HepG2 (cell line): ENCODE measurements at regions not wholly inside any gene's neighbourhood (a gene's known extent, or its start where the extent isn't known, plus 50 kb on each side); places are given as distances from the start of the nearest gene placed in this dataset.

Source experiments
- CENPBD1 ChIP-seq: sonication (generic); formaldehyde crosslinking; IDR thresholded peaks from 2 replicates; pipeline ENCODE4 v1.8.0; 2022; ENCODE audit warnings: missing genetic modification reagents, low read depth, mild to moderate bottlenecking, borderline replicate concordance
- GTF3A ChIP-seq: sonication (generic); formaldehyde crosslinking; conservative IDR thresholded peaks from 2 replicates; pipeline ENCODE4 v1.4.0; 2020; ENCODE audit warnings: mild to moderate bottlenecking, missing genetic modification reagents
- HOXD1 ChIP-seq: sonication (generic); formaldehyde crosslinking; IDR thresholded peaks from 2 replicates; pipeline ENCODE4 v1.5.0; 2020; ENCODE audit warnings: missing genetic modification reagents
- ISL2 ChIP-seq: sonication (generic); formaldehyde crosslinking; IDR thresholded peaks from 2 replicates; pipeline ENCODE4 v1.5.0; 2020; ENCODE audit warnings: missing genetic modification reagents
- MTA3 ChIP-seq: sonication (generic); formaldehyde crosslinking; IDR thresholded peaks from 2 replicates; pipeline ENCODE4 v1.4.0; 2020; ENCODE audit warnings: missing genetic modification reagents
- NR2C2 ChIP-seq: sonication (generic); formaldehyde crosslinking; IDR thresholded peaks from 2 replicates; pipeline ENCODE4 v1.4.0; 2020; ENCODE audit warnings: missing genetic modification reagents, mild to moderate bottlenecking, moderate library complexity, borderline replicate concordance
- PHF5A ChIP-seq: IDR thresholded peaks from one replicate; pipeline ENCODE4 v1.6.1; 2018; ENCODE audit warnings: low read depth, missing genetic modification reagents; ENCODE audit not compliant: unreplicated experiment
- SMARCE1 ChIP-seq: fragments of 450-650 bp; IDR thresholded peaks from 2 replicates; pipeline ENCODE4 v1.6.1; 2017; ENCODE audit warnings: borderline replicate concordance
- SP1 ChIP-seq, 2 experiments: fragments of 450-650 bp in 1 of 2; sonication (generic) in 1 of 2; formaldehyde crosslinking in 1 of 2; IDR thresholded peaks; 2 replicates each; pipeline versions ENCODE4 v1.4.0 to v1.6.1; 2016 to 2020; ENCODE audit warnings: missing genetic modification reagents in 1 of 2
- SRY ChIP-seq: sonication (generic); formaldehyde crosslinking; IDR thresholded peaks from 2 replicates; pipeline ENCODE4 v1.8.0; 2022; ENCODE audit warnings: mild to moderate bottlenecking, missing genetic modification reagents
- ZNF766 ChIP-seq: sonication (generic); formaldehyde crosslinking; IDR thresholded peaks from 2 replicates; pipeline ENCODE4 v1.5.0; 2020; ENCODE audit warnings: missing genetic modification reagents, borderline replicate concordance
- ZSCAN25 ChIP-seq: sonication (generic); formaldehyde crosslinking; IDR thresholded peaks from 2 replicates; pipeline ENCODE4 v1.8.0; 2022; ENCODE audit warnings: mild to moderate bottlenecking, missing genetic modification reagents
- TF ChIP-seq, protein P1 (sequence below): IDR thresholded peaks from 2 replicates; pipeline ENCODE4 v1.6.1; 2018; ENCODE audit warnings: missing genetic modification reagents, mild to moderate bottlenecking, missing compliant biosample characterization
- TF ChIP-seq, protein P2 (sequence below): sonication (generic); formaldehyde crosslinking; IDR thresholded peaks from 2 replicates; pipeline ENCODE4 v1.5.0; 2020; ENCODE audit warnings: missing genetic modification reagents
- TF ChIP-seq, protein P3 (sequence below): sonication (generic); formaldehyde crosslinking; IDR thresholded peaks from 2 replicates; pipeline ENCODE4 v1.4.0; 2020; ENCODE audit warnings: mild to moderate bottlenecking, missing genetic modification reagents, borderline replicate concordance

DNA sequence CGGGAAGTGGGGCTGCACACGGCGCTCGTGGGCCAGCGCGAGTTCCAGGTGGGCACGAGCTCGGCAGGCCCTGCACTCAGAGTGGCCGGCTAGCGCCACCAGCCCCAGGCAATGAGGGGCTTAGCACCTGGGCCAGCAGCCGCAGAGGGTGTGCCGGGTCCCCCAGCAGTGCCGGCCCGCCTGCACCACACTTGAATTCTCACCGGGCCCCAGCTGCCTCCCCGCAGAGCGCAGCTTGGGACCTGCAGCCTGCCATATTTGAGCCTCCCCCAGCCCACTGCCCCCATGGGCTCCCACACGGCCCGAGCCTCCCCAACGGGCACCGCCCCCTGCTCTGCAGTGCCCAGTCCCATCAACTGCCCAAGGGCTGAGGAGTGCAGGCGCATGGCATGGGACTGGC lies 87.5 kb downstream of the CHCHD4 start (continued):
- TF ChIP-seq GTF3A (no peak), ZNF766 (CRISPR knock-in tag) (no peak), MTA3 (CRISPR knock-in tag) (no peak), SP1 (IDR thresholded peaks at IDR 0.05) (no peak), SP1 (CRISPR knock-in tag; IDR thresholded peaks at IDR 0.05) (no peak), SRY (CRISPR knock-in tag) (no peak), CENPBD1 (CRISPR knock-in tag) (no peak), ISL2 (no peak), NR2C2 (CRISPR knock-in tag) (no peak), HOXD1 (no peak), PHF5A (CRISPR knock-in tag) (no peak), ZSCAN25 (CRISPR knock-in tag) (no peak), SMARCE1 (no peak)
- TF ChIP-seq, protein P1, sequence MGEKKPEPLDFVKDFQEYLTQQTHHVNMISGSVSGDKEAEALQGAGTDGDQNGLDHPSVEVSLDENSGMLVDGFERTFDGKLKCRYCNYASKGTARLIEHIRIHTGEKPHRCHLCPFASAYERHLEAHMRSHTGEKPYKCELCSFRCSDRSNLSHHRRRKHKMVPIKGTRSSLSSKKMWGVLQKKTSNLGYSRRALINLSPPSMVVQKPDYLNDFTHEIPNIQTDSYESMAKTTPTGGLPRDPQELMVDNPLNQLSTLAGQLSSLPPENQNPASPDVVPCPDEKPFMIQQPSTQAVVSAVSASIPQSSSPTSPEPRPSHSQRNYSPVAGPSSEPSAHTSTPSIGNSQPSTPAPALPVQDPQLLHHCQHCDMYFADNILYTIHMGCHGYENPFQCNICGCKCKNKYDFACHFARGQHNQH, result no peak
- TF ChIP-seq, protein P2, sequence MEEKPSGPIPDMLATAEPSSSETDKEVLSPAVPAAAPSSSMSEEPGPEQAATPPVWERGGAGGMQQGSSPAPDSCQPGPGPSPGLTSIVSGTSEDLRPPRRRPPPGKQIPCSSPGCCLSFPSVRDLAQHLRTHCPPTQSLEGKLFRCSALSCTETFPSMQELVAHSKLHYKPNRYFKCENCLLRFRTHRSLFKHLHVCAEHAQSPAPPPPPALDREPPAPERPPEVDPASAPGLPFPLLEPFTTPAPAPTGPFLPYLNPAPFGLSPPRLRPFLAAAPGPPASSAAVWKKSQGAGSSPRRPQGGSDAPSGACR (CRISPR knock-in tag), result no peak
- TF ChIP-seq, protein P3, sequence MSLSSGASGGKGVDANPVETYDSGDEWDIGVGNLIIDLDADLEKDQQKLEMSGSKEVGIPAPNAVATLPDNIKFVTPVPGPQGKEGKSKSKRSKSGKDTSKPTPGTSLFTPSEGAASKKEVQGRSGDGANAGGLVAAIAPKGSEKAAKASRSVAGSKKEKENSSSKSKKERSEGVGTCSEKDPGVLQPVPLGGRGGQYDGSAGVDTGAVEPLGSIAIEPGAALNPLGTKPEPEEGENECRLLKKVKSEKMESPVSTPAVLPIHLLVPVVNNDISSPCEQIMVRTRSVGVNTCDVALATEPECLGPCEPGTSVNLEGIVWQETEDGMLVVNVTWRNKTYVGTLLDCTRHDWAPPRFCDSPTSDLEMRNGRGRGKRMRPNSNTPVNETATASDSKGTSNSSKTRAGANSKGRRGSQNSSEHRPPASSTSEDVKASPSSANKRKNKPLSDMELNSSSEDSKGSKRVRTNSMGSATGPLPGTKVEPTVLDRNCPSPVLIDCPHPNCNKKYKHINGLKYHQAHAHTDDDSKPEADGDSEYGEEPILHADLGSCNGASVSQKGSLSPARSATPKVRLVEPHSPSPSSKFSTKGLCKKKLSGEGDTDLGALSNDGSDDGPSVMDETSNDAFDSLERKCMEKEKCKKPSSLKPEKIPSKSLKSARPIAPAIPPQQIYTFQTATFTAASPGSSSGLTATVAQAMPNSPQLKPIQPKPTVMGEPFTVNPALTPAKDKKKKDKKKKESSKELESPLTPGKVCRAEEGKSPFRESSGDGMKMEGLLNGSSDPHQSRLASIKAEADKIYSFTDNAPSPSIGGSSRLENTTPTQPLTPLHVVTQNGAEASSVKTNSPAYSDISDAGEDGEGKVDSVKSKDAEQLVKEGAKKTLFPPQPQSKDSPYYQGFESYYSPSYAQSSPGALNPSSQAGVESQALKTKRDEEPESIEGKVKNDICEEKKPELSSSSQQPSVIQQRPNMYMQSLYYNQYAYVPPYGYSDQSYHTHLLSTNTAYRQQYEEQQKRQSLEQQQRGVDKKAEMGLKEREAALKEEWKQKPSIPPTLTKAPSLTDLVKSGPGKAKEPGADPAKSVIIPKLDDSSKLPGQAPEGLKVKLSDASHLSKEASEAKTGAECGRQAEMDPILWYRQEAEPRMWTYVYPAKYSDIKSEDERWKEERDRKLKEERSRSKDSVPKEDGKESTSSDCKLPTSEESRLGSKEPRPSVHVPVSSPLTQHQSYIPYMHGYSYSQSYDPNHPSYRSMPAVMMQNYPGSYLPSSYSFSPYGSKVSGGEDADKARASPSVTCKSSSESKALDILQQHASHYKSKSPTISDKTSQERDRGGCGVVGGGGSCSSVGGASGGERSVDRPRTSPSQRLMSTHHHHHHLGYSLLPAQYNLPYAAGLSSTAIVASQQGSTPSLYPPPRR, result no peak
